ENCODE measurements at regions not wholly inside any gene's neighbourhood (a gene's known extent, or its start where the extent isn't known, plus 50 kb on each side); places are given as distances from the start of the nearest gene placed in this dataset.

GRCh38 chr12:86435053-86435452, 178.9 kb upstream of the MGAT4C start:
- 60% methylated on average over 1 of the region's 1 CpG for WGBS (ENCODE audit: insufficient coverage)
- Histone ChIP-seq H3K27me3 (ENCODE audit: control insufficient read depth in 2 of 2, insufficient read depth in 2 of 2, low read length in 2 of 2) (no peaks in the 10 kb centered on the region), H3K36me3 (replicated peaks in 1 of 2; ENCODE audit: control insufficient read depth in 1 of 2, insufficient read depth in 2 of 2, low read length in 2 of 2) (no peaks in the 10 kb centered on the region), H4K20me1 (ENCODE audit: insufficient read depth, low read length) (no peaks in the 10 kb centered on the region), H3K4me3 (replicated peaks in 1 of 3; ENCODE audit: low read depth in 2 of 3, low read length in 3 of 3) (no peak overlapping the region), H3K9me3 (replicated peaks in 1 of 2; ENCODE audit: control insufficient read depth in 1 of 2, insufficient read depth in 1 of 2, low read length in 2 of 2) (peaks cover 8 to 11% of the 10 kb centered on the region in 2 donors), H3K27ac (ENCODE audit: low read depth in 1 of 2, low read length in 2 of 2) (no peak overlapping the region), H3K9ac (ENCODE audit: insufficient read depth, low read length, poor library complexity, severe bottlenecking) (no peak overlapping the region), H3K79me2 (ENCODE audit: insufficient read depth, low read length) (no peaks in the 10 kb centered on the region), H2AFZ (ENCODE audit: insufficient read depth, low read depth, low read length, poor library complexity, severe bottlenecking) (no peak overlapping the region), H3K4me2 (replicated peaks; ENCODE audit: extremely low read depth, low read length, poor library complexity, severe bottlenecking) (no peak overlapping the region), H3K4me1 (ENCODE audit: control insufficient read depth in 1 of 2, insufficient read depth in 2 of 2, low read length in 2 of 2) (no peaks in the 10 kb centered on the region)
- no peak for DNase-seq
- no peak for TF ChIP-seq CTCF (IDR thresholded peaks at IDR 0.05)
- H3K27me3 Mint-ChIP-seq (ENCODE audit: low read depth in 3 of 3) = peaks cover 0 to 2% (median 0%) of the 10 kb centered on the region in 3 donors
- H3K9me3 Mint-ChIP-seq = peaks cover 0 to 6% (median 2%) of the 10 kb centered on the region in 7 donors
- H3K4me3 Mint-ChIP-seq = no peak overlapping the region
- no peaks in the 10 kb centered on the region for H3K4me1 Mint-ChIP-seq
- no peak overlapping the region for H3K27ac Mint-ChIP-seq
- intact Hi-C loops (cut with micrococcal nuclease) = no loop called here
- no peaks in the 10 kb centered on the region for H3K36me3 Mint-ChIP-seq

DNA sequence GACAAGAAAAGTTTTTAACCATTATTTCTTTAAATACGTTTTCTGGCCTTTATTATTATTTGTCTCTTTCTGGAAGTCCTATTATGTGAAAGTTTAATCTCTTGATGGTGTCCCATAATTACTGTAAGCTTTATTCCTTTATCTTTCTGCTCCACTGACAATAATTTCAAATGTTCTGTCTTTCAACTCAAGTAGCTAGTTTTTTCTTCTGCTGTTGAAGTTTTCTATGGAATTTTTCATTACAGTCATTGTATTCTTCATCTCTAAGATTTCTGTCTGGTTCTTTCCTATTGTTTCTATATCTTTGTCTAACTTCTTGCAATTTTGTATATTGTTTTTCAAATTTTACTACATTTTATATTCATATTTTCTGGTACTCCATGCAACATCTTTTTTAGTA, 173.6 kb upstream of the MGAT4C start:
- Histone ChIP-seq H2AFZ (ENCODE audit: insufficient read depth, low read depth, low read length, poor library complexity, severe bottlenecking) (no peak overlapping the region), H3K79me2 (ENCODE audit: insufficient read depth, low read length) (no peaks in the 10 kb centered on the region), H4K20me1 (ENCODE audit: insufficient read depth, low read length) (no peaks in the 10 kb centered on the region), H3K9ac (ENCODE audit: insufficient read depth, low read length, poor library complexity, severe bottlenecking) (no peak overlapping the region), H3K27me3 (ENCODE audit: control insufficient read depth in 2 of 2, insufficient read depth in 2 of 2, low read length in 2 of 2) (no peaks in the 10 kb centered on the region), H3K9me3 (replicated peaks in 1 of 2; ENCODE audit: control insufficient read depth in 1 of 2, insufficient read depth in 1 of 2, low read length in 2 of 2) (peaks cover 8 to 11% of the 10 kb centered on the region in 2 donors), H3K4me1 (ENCODE audit: control insufficient read depth in 1 of 2, insufficient read depth in 2 of 2, low read length in 2 of 2) (no peaks in the 10 kb centered on the region), H3K4me2 (replicated peaks; ENCODE audit: extremely low read depth, low read length, poor library complexity, severe bottlenecking) (no peak overlapping the region), H3K36me3 (replicated peaks in 1 of 2; ENCODE audit: control insufficient read depth in 1 of 2, insufficient read depth in 2 of 2, low read length in 2 of 2) (no peaks in the 10 kb centered on the region), H3K4me3 (replicated peaks in 1 of 3; ENCODE audit: low read depth in 2 of 3, low read length in 3 of 3) (no peak overlapping the region), H3K27ac (ENCODE audit: low read depth in 1 of 2, low read length in 2 of 2) (no peak overlapping the region)
- Mint-ChIP-seq H3K36me3 (no peaks in the 10 kb centered on the region), H3K27ac (no peak overlapping the region), H3K9me3 (peaks cover 0 to 13% (median 4%) of the 10 kb centered on the region in 7 donors), H3K4me1 (no peaks in the 10 kb centered on the region), H3K27me3 (ENCODE audit: low read depth in 3 of 3) (peaks cover 0 to 2% (median 0%) of the 10 kb centered on the region in 3 donors), H3K4me3 (no peak overlapping the region)
- DNase-seq = no peak
- no peak for TF ChIP-seq CTCF (IDR thresholded peaks at IDR 0.05)
- WGBS (ENCODE audit: insufficient coverage) = no CpG with 5 or more reads among the region's 1 CpG
- intact Hi-C loops (cut with micrococcal nuclease) = no loop called here

Data from CD14-positive monocyte (primary cell).